Endothelial cell of umbilical vein (primary cell): ENCODE measurements at regions not wholly inside any gene's neighbourhood (a gene's known extent, or its start where the extent isn't known, plus 50 kb on each side); places are given as distances from the start of the nearest gene placed in this dataset.

Experiments
- BruUV-seq: library from RNA; stranded (reverse); fragments of 400-500 nt; replicated peaks from 2 replicates; lab custom pipeline; 2021; lab: Mats Ljungman, UMichigan
- CTCF ChIA-PET: fragments of 300-600, 350-600 bp; sonication (Branson Sonifier 250); formaldehyde crosslinking; loops from one replicate; lab custom pipeline; 2021; ENCODE audit warnings: antibody characterized with exemption, inconsistent platforms; lab: Charles Lee
- POLR2A ChIA-PET: fragments of 300-600, 350-600 bp; sonication (Branson Sonifier 250); formaldehyde crosslinking; loops from one replicate; lab custom pipeline; 2021; ENCODE audit warnings: antibody characterized with exemption, inconsistent platforms; lab: Charles Lee
- DNase-seq: peaks from one replicate; pipeline ENCODE4 v3.0.0-alpha.2; 2011; ENCODE audit warnings: low read depth, low spot score
- FAIRE-seq: peaks from 2 replicates; lab custom pipeline; 2011; peaks lifted over from hg19 to GRCh38; lab: Jason Lieb, UNC
- H2AFZ ChIP-seq: 2 replicates; pipeline ENCODE4 v1.6.0; 2012; ENCODE audit warnings: low read depth, low read length, control low read depth, inconsistent platforms
- H3K27ac ChIP-seq: 2 replicates; pipeline ENCODE4 v1.5.1; 2011; ENCODE audit warnings: low read depth, mild to moderate bottlenecking, control low read depth, low read length, moderate library complexity; ENCODE audit not compliant: insufficient read depth
- H3K27me3 ChIP-seq, 2 experiments: 2 replicates each; pipeline versions ENCODE4 v1.6.0 to v1.6.1; 2011; ENCODE audit warnings: low read length in 2 of 2, mixed read lengths in 1 of 2; ENCODE audit not compliant: control insufficient read depth in 2 of 2, insufficient read depth in 2 of 2
- H3K36me3 ChIP-seq, 2 experiments: 2 replicates in 1 of 2; 3 replicates in 1 of 2; pipeline ENCODE4 v1.5.1; 2011; ENCODE audit warnings: low read length in 2 of 2, mild to moderate bottlenecking in 1 of 2, moderate library complexity in 1 of 2; ENCODE audit not compliant: control insufficient read depth in 2 of 2, insufficient read depth in 2 of 2; ENCODE audit errors: extremely low read depth in 1 of 2
- H3K4me1 ChIP-seq: 3 replicates; pipeline ENCODE4 v1.5.1; 2011; ENCODE audit warnings: mild to moderate bottlenecking, low read length; ENCODE audit not compliant: control insufficient read depth, insufficient read depth; ENCODE audit errors: extremely low read depth
- H3K4me2 ChIP-seq: 2 replicates; pipeline ENCODE4 v1.6.1; 2011; ENCODE audit warnings: low read length, control low read depth, mixed read lengths; ENCODE audit not compliant: insufficient read depth
- H3K4me3 ChIP-seq, 3 experiments: fragments of 200-600 bp in 1 of 3; sonication (generic), shearing (Covaris generic) in 1 of 3; replicated peaks in 1 of 3; 2 replicates each; pipeline ENCODE4 v1.5.1; 2011 to 2016; ENCODE audit warnings: control low read depth in 3 of 3, low read length in 3 of 3, mild to moderate bottlenecking in 2 of 3, inconsistent platforms in 1 of 3, low read depth in 1 of 3, moderate library complexity in 1 of 3; ENCODE audit not compliant: insufficient read depth in 1 of 3
- H3K79me2 ChIP-seq: 2 replicates; pipeline ENCODE4 v1.6.0; 2012; ENCODE audit warnings: low read length, inconsistent platforms; ENCODE audit not compliant: control insufficient read depth, insufficient read depth
- H3K9ac ChIP-seq: replicated peaks from 2 replicates; pipeline ENCODE3; 2011; ENCODE audit warnings: low read length, control low read depth; ENCODE audit not compliant: insufficient read depth; ENCODE audit errors: extremely low read depth
- H3K9me1 ChIP-seq: replicated peaks from 3 replicates; pipeline ENCODE4 v1.6.0; 2011; ENCODE audit warnings: mild to moderate bottlenecking, low read length; ENCODE audit not compliant: control insufficient read depth, insufficient read depth; ENCODE audit errors: extremely low read depth
- H3K9me3 ChIP-seq: replicated peaks from 2 replicates; pipeline ENCODE4 v1.5.1; 2012; ENCODE audit warnings: low read length, inconsistent platforms; ENCODE audit not compliant: control insufficient read depth, insufficient read depth
- H4K20me1 ChIP-seq: replicated peaks from 2 replicates; pipeline ENCODE3; 2011; ENCODE audit warnings: mild to moderate bottlenecking, low read length; ENCODE audit not compliant: control insufficient read depth, insufficient read depth; ENCODE audit errors: extremely low read depth
- EZH2 ChIP-seq: IDR thresholded peaks from 2 replicates; pipeline ENCODE4 v1.6.1; 2012; ENCODE audit warnings: borderline replicate concordance, low read depth, mild to moderate bottlenecking, moderate library complexity, low read length, inconsistent platforms; ENCODE audit not compliant: severe bottlenecking
- FOS ChIP-seq: IDR thresholded peaks from 2 replicates; pipeline ENCODE4 v1.6.1; 2011; ENCODE audit warnings: mild to moderate bottlenecking, low read length, moderate library complexity, borderline replicate concordance; ENCODE audit not compliant: insufficient read depth
- GATA2 ChIP-seq: IDR thresholded peaks from 2 replicates; pipeline ENCODE4 v1.7.0; 2011; ENCODE audit warnings: low read depth, mild to moderate bottlenecking, moderate library complexity, mixed read lengths, low read length; ENCODE audit not compliant: insufficient read length, insufficient read depth
- JUN ChIP-seq: IDR thresholded peaks from 2 replicates; pipeline ENCODE4 v1.6.1; 2011; ENCODE audit warnings: borderline replicate concordance, low read depth; ENCODE audit not compliant: insufficient read length, insufficient read depth
- MYC ChIP-seq: IDR thresholded peaks from one replicate; pipeline ENCODE4 v1.6.1; 2011; ENCODE audit warnings: mild to moderate bottlenecking, low read depth, low read length
- POLR2A ChIP-seq: IDR thresholded peaks from 2 replicates; pipeline ENCODE4 v1.6.1; 2012; ENCODE audit warnings: low read depth, mild to moderate bottlenecking, control low read depth, low read length
- POLR2AphosphoS5 ChIP-seq: IDR thresholded peaks from 2 replicates; pipeline ENCODE4 v1.6.1; 2012; ENCODE audit warnings: low read depth, mild to moderate bottlenecking, control low read depth, low read length, moderate library complexity; ENCODE audit not compliant: insufficient read depth
- dilution Hi-C: fragments of 300-500 bp; cut with MboI; formaldehyde crosslinking; loops from one replicate; pipeline ENCODE4 v1.15.0; 2019; ENCODE audit warnings: low sequenced_read_pairs; ENCODE audit not compliant: extremely low pct_ligation_motif_present
- intact Hi-C: fragments of 100-400 bp; cut with micrococcal nuclease; formaldehyde crosslinking; loops from one replicate; pipeline ENCODE4 v1.10.0; 2022
- TF ChIP-seq, protein P1 (sequence below), 2 donors: IDR thresholded peaks; 1 replicate in 1 of 2; 2 replicates in 1 of 2; pipeline ENCODE4 v1.5.1; 2011; ENCODE audit warnings: low read length in 2 of 2, mild to moderate bottlenecking in 2 of 2, moderate library complexity in 2 of 2, control low read depth in 1 of 2, inconsistent platforms in 1 of 2, low read depth in 1 of 2; ENCODE audit not compliant: insufficient read depth in 1 of 2; ENCODE audit errors: extremely low read depth in 1 of 2
- TF ChIP-seq, protein P2 (sequence below): IDR thresholded peaks from 2 replicates; pipeline ENCODE4 v1.6.1; 2011; ENCODE audit not compliant: insufficient read depth, insufficient read length

DNA sequence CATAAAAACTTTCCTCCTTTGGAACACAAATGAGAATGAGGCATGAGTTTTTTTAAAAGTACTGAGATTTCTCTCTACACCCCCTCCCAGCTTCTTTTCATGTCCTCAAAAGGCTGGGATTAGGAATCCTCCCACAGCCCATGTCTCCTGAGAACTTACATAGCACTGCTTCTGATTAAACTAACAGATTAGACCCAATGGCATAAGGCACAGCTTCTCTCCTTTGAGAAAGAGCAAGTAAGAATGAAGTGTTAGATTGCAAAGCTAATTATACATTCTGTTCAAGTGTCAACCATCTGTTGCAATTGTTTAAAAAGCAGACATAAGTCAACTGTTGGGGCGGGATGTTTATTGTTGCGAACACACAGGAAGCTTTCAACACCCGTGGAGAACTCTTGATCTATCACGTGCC lies 715.1 kb downstream of the CDH11 start:
- Histone ChIP-seq H3K4me3 (no peak overlapping the region), H3K27me3 (no peaks in the 10 kb centered on the region), H3K9me3 (no peaks in the 10 kb centered on the region), H3K9ac (no peak overlapping the region), H2AFZ (no peak overlapping the region), H4K20me1 (no peaks in the 10 kb centered on the region), H3K79me2 (no peaks in the 10 kb centered on the region), H3K4me1 (no peaks in the 10 kb centered on the region), H3K36me3 (no peaks in the 10 kb centered on the region), H3K27ac (no peak overlapping the region), H3K9me1 (no peaks in the 10 kb centered on the region), H3K4me2 (no peak overlapping the region)
- CTCF ChIA-PET: no interaction called here
- intact Hi-C loops (no loop called here), dilution Hi-C loops (no loop called here)
- no TSS peak for BruUV-seq
- POLR2A ChIA-PET: no interaction called here
- FAIRE-seq (no peak), DNase-seq (no peak)
- TF ChIP-seq EZH2: no peak
- TF ChIP-seq GATA2: no peak
- no peak for TF ChIP-seq FOS

- no peak for FAIRE-seq
Observed at GRCh38 chr16:64403352-64403751, 718.5 kb downstream of the CDH11 start.

More at GRCh38 chr16:64403352-64403751, 718.5 kb downstream of the CDH11 start:
- Histone ChIP-seq H3K9me3 (no peaks in the 10 kb centered on the region), H3K36me3 (no peaks in the 10 kb centered on the region), H3K4me1 (peaks cover 25% of the 10 kb centered on the region), H3K9ac (no peak overlapping the region), H3K4me3 (no peak overlapping the region), H2AFZ (peak overlapping the region; percentile 62), H3K79me2 (no peaks in the 10 kb centered on the region), H3K27me3 (no peaks in the 10 kb centered on the region), H4K20me1 (no peaks in the 10 kb centered on the region), H3K9me1 (no peaks in the 10 kb centered on the region), H3K27ac (no peak overlapping the region), H3K4me2 (no peak overlapping the region)
- POLR2A ChIA-PET: no interaction called here
- CTCF ChIA-PET: no interaction called here
- intact Hi-C loops: no loop called here
- TF ChIP-seq, protein P1, sequence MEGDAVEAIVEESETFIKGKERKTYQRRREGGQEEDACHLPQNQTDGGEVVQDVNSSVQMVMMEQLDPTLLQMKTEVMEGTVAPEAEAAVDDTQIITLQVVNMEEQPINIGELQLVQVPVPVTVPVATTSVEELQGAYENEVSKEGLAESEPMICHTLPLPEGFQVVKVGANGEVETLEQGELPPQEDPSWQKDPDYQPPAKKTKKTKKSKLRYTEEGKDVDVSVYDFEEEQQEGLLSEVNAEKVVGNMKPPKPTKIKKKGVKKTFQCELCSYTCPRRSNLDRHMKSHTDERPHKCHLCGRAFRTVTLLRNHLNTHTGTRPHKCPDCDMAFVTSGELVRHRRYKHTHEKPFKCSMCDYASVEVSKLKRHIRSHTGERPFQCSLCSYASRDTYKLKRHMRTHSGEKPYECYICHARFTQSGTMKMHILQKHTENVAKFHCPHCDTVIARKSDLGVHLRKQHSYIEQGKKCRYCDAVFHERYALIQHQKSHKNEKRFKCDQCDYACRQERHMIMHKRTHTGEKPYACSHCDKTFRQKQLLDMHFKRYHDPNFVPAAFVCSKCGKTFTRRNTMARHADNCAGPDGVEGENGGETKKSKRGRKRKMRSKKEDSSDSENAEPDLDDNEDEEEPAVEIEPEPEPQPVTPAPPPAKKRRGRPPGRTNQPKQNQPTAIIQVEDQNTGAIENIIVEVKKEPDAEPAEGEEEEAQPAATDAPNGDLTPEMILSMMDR (IDR thresholded peaks at IDR 0.05; ENCODE audit: extremely low read depth in 1 of 2, insufficient read depth in 1 of 2, low read depth in 1 of 2, low read length in 2 of 2): no peak
- TF ChIP-seq POLR2A: no peak
- TF ChIP-seq, protein P2, sequence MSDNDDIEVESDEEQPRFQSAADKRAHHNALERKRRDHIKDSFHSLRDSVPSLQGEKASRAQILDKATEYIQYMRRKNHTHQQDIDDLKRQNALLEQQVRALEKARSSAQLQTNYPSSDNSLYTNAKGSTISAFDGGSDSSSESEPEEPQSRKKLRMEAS: no peak
- no peak for TF ChIP-seq GATA2
- TF ChIP-seq FOS: no peak
- TF ChIP-seq POLR2AphosphoS5: no peak
- no peak for TF ChIP-seq MYC
- no peak for TF ChIP-seq EZH2
- TF ChIP-seq JUN: no peak
- dilution Hi-C loops: no loop called here
- DNase-seq: no peak
- BruUV-seq: no TSS peak
